Mucosa of descending colon (tissue), 3 donors: ENCODE measurements at regions not wholly inside any gene's neighbourhood (a gene's known extent, or its start where the extent isn't known, plus 50 kb on each side); places are given as distances from the start of the nearest gene placed in this dataset.
"Not testable (repeated sequence)": the region's sequence is repeated elsewhere in the genome, so short reads cannot be mapped to it uniquely, and the experiment has no call there.

Source experiments
- ATAC-seq: fragments of 200-7000 bp; cut with Tn5 transposase; one replicate; pipeline ENCODE4 v1.9.1; 2020; ENCODE audit warnings: mild to moderate bottlenecking, moderate library complexity
- DNase-seq, 3 donors: peaks; one replicate each; pipeline ENCODE4 v3.0.0-alpha.2; 2020
- H3K36me3 ChIP-seq: fragments of 200-600 bp; one replicate; pipeline ENCODE4 v1.8.0; 2021; ENCODE audit warnings: low read depth, mild to moderate bottlenecking
- H3K4me1 ChIP-seq: fragments of 200-600 bp; one replicate; pipeline ENCODE4 v1.8.0; 2021; ENCODE audit warnings: low read depth, mild to moderate bottlenecking
- H3K4me3 ChIP-seq: fragments of 200-600 bp; one replicate; pipeline ENCODE4 v1.8.0; 2021; ENCODE audit warnings: mild to moderate bottlenecking
- H3K9me3 ChIP-seq: fragments of 200-600 bp; one replicate; pipeline ENCODE4 v1.8.0; 2021; ENCODE audit warnings: mild to moderate bottlenecking
- intact Hi-C, 2 donors: fragments of 100-400 bp; cut with DNase I in 1 of 2; cut with micrococcal nuclease in 1 of 2; formaldehyde crosslinking; loops; one replicate each; pipeline versions ENCODE4 v1.11.0 to v1.11.1; 2022; cut with DNase I, micrococcal nuclease
- TF ChIP-seq, protein P1 (sequence below): fragments of 200-600 bp; IDR thresholded peaks from one replicate; pipeline ENCODE4 v1.8.0; 2022; ENCODE audit warnings: antibody characterized with exemption, mild to moderate bottlenecking
- donor health status: DM: no; HTN: no; CAD: no; lungs with moderate emphysema.
- donor health status: DM: no; HTN: no; CAD: no.
- donor health status: DM: no; HTN: yes; CAD: no.

DNA sequence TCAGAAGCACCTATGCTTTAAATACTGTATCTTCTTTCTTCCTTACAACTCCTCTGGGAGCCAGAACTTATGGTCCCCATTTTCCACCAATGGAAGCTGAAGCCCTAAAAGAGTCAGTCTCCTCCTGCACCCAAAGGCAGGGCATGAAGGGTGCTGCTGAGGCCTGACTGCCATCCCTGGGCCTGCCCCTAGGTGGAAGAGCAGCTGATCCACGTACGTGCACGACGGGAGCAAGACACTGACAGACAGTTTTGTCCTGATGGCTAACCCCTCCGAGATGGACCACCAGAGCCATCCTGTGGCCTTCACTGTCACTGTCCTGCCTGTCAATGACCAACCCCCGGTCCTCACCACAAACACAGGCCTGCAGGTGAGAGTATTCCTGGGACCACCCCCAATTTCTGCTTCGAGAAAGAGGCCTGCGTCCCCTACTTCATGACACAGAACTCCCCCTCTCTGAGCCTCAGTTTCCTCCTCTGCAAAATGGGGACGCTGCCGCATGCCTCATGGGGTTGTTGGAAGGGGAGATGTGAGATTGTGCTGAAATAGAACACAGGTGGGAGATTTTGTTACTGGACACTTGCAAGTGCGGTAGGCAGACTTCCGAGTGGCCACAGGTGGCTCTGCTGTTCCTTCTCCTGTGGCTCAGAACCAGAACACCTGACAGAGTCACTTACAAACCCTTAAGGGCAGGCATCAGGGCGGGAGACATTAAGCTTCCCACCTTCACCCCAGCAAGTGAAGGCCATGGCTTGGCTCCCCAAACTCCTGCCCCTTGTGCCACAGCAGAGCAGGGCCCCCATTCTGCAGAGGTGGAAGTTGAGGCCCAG is 175.4 kb downstream of the TBC1D2B start:
- intact Hi-C loops, result no loop called here
- TF ChIP-seq, protein P1, sequence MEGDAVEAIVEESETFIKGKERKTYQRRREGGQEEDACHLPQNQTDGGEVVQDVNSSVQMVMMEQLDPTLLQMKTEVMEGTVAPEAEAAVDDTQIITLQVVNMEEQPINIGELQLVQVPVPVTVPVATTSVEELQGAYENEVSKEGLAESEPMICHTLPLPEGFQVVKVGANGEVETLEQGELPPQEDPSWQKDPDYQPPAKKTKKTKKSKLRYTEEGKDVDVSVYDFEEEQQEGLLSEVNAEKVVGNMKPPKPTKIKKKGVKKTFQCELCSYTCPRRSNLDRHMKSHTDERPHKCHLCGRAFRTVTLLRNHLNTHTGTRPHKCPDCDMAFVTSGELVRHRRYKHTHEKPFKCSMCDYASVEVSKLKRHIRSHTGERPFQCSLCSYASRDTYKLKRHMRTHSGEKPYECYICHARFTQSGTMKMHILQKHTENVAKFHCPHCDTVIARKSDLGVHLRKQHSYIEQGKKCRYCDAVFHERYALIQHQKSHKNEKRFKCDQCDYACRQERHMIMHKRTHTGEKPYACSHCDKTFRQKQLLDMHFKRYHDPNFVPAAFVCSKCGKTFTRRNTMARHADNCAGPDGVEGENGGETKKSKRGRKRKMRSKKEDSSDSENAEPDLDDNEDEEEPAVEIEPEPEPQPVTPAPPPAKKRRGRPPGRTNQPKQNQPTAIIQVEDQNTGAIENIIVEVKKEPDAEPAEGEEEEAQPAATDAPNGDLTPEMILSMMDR, result no peak
- ATAC-seq (no peak), DNase-seq (peak in 1 of 3 donors; percentile 11)
- H3K36me3 ChIP-seq, result no peaks in the 10 kb centered on the region
- H3K4me3 ChIP-seq, result no peak overlapping the region
- H3K9me3 ChIP-seq, result no peaks in the 10 kb centered on the region
- H3K4me1 ChIP-seq, result no peaks in the 10 kb centered on the region

DNA sequence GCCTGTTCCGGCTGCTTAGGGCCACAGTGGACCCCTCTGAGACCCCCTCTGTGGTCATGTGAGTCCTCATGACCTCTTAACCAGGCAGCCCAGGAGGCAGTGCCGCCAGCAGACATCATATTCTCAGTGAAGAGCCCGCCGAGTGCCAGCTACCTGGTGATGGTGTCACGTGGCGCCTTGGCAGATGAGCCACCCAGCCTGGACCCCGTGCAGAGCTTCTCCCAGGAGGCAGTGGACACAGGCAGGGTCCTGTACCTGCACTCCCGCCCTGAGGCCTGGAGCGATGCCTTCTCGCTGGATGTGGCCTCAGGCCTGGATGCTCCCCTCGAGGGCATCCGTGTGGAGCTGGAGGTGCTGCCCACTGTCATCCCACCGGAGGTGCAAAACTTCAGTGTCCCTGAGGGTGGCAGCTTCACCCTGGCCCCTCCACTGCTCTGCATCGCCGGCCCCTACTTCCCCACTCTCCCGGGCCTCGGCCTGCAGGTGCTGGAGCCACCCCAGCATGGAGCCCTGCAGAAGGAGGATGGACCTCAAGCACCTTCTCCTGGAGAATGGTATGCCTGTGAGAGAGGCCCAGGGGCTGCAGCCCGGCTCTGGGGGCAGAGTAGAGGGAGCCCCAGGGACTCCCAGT is 176.1 kb downstream of the TBC1D2B start:
- peak in 1 of 3 donors; percentile 10 for DNase-seq
- Histone ChIP-seq H3K36me3 (no peaks in the 10 kb centered on the region), H3K9me3 (no peaks in the 10 kb centered on the region), H3K4me3 (no peak overlapping the region), H3K4me1 (no peaks in the 10 kb centered on the region)
- intact Hi-C loops, result no loop called here
- no peak for ATAC-seq
- TF ChIP-seq, protein P1, result no peak

DNA sequence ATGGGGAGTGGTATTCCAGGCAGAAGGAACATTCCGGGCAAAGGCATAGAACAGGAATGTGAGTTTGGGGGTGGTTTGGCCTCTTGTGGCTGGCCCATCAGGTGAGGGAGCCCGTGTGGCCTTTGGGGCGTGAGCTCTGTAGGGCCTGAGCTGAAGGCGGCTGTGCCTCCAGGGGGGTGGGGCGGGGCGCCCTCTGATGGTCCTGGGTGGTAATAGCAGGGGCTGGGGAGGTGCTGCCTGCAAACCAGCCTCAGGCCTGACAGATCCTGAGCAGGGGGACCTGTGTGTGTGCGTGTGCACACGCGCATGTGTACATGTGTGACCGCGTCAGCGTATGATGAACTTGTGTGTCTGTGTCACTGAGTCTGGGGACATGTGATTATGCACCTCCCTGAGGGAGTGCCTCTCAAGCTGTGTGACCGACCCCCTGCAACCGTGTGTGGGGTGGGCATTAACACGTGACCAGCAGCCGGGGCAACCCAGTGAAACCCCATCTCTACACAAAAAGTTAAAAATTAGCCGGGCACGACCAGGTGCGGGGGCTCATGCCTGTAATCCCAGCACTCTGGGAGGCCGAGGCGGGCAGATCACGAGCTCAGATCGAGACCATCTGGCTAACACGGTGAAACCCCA is 177.1 kb downstream of the TBC1D2B start:
- TF ChIP-seq, protein P1, result peak; percentile 46
- H3K4me1 ChIP-seq, H3K36me3 ChIP-seq, intact Hi-C loops, H3K4me3 ChIP-seq, H3K9me3 ChIP-seq: not testable (repeated sequence)
- DNase-seq (peak in 2 of 3 donors; percentile 44 to 79), ATAC-seq (peak; percentile 85)

DNA sequence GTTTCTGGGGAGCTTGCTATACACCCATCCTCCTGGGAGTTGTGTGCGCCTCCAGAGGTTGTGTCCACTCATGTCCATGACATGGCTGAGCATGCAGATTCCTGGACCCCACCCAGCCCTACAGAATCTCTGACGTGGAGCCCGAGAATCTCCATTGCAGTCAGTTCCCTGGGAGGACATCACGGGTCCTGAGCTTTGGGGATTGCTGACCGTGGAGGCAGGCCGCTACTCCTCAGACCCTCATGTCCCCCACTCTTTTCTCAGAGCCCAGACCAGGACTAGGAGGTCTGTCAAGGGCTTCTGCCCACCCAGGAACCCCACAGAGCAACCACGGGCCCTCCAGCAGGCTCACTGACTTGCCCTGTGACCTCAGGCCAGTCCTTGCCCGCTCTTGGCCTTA is 177.7 kb downstream of the TBC1D2B start:
- DNase-seq, H3K9me3 ChIP-seq, ATAC-seq, H3K4me1 ChIP-seq, H3K36me3 ChIP-seq, intact Hi-C loops, H3K4me3 ChIP-seq: not testable (repeated sequence)

DNA sequence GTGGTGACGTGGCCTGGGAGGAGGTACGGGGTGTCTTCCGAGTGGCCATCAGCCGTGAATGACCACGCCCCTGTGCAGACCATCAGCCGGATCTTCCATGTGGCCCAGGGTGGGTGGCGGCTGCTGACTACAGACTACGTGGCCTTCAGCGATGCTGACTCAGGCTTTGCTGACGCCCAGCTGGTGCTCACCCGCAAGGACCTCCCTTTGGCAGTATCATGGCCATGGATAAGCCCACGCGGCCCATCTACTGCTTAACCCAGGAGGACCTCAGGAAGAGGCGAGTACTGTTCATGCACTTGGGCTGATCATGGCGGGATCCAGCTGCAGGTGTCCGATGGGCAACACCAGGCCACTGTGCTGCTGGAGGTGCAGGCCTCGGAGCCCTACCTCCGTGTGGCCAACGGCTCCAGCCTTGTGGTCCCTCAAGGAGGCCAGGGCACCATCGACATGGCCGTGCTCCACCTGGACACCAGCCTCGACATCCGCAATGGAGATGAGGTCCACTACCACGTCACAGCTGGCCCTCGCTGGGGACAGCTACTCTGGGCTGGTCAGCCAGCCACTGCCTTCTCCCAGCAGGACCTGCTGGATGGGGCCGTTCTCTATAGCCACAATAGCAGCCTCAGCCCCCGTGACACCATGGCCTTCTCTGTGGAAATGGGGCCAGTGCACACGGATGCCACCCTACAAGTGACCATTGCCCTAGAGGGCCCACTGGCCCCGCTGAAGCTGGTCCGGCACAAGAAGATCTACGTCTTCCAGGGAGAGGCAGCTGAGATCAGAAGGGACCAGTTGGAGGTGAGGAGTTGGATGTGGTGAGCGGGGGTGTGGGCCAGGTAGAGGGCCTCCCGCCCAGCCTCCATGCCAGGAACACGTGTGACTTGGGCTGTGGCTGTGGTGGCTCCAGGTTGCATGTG is 178.4 kb downstream of the TBC1D2B start:
- Histone ChIP-seq H3K4me1 (no peaks in the 10 kb centered on the region), H3K4me3 (no peak overlapping the region), H3K36me3 (no peaks in the 10 kb centered on the region), H3K9me3 (no peaks in the 10 kb centered on the region)
- intact Hi-C loops, result no loop called here
- TF ChIP-seq, protein P1, result no peak
- peak in 1 of 3 donors; percentile 23 for DNase-seq
- no peak for ATAC-seq
